GM19438 (cell line): ENCODE measurements at regions not wholly inside any gene's neighbourhood (a gene's known extent, or its start where the extent isn't known, plus 50 kb on each side); places are given as distances from the start of the nearest gene placed in this dataset.

ENCODE experiments used
- ATAC-seq: cut with Tn5 transposase; IDR thresholded peaks from one replicate; pipeline ENCODE4 v1.9.1; 2021; ENCODE audit warnings: low read depth; ENCODE audit not compliant: unreplicated experiment

GRCh38 chr16:51932317-51932716, 614.6 kb downstream of the TOX3 start:
- no peak for ATAC-seq

DNA sequence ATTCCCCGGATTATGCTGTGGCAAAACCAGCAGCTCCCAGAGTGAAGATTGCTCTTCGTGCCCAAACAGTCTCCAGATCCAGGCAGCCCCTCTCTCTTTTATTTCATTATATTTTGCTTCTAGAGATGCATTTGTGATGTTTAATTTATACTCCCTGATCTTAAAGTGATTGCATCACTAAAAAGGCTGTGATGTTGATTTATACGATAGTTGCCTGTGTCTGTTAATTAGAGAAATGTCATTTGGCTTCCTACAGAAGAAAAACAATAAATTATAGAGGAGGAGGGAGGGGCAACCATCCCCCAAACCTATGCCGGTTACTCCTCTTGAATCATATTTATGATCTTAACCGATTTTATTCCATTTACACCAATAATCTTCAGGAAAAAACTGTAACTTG, 615.3 kb downstream of the TOX3 start:
- ATAC-seq: no peak

- no peak for ATAC-seq
Observed at GRCh38 chr16:51924744-51925143, 622.2 kb downstream of the TOX3 start.

DNA sequence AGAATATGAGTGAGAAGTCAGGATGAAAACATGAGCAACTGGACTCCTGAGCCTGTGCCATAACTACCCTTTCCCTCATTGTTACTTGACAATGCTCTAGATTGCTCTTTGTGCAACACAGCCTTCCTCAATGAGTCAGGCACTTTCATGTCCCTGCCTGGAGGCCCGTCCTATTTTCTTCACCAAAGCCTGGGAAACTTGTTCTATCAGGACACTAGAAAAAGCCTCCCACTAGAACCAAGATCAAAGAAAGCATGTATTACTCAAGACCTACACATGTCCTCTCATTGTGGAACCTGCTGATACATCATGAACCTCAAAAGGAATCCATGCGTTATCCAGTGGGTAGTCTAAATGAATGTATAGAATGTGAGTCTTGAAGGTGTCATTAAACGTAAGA, 624.5 kb downstream of the TOX3 start:
- no peak for ATAC-seq

DNA sequence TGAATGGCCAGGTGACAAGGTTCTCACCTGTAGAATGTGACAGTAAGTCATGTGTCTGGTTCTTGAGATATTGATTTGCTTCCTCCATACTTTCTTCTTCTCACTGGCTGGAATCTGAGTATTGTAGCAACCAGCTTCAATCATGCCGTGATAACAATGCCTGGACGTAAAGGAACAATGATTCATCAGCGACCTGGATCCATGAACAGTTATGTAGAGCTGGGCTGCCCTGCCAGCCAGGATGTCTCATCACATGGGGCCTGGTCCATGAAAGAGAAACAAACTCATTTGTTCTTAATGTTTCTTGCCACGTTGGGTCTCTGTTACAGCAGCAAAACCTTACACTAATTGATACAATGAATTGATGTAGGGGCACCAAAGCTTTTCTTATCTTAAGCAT, 627.2 kb downstream of the TOX3 start:
- no peak for ATAC-seq

DNA sequence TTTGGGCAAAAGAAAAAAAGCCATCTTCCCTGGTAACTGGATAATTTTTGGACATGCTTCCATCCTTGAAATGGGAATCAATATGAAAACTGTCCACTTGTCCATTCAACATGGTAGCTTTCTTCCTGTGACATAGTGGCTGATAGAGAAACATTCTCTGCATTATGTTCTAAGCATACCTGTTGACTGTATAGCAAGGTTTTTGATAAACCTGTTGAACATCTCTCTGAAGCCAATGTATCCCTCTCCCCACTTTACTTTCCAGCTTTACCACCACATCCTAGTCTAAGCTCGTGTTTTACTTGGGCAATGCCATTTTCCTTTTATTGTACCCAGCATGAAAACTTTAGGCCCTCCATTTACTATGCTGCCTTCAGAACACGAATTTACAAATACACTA, 630.1 kb downstream of the TOX3 start:
- no peak for ATAC-seq

DNA sequence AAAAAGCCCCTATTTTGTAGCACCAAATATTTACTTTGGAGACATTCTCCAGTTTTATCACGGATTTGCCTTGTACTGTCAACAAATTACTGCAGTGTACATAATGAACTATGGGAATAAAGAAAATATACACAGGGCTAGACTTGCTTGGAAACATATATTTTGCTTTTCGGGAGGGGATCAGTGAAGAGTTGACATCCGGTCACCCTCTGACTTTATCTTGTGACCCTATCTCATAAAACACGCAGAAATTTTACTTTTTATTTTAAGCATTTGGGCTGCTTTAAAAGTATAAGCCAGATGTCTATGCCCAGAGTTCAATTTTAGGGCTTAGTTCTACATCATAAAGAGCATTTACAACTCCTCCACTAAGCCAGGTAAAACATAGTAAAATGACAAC, 630.7 kb downstream of the TOX3 start:
- no peak for ATAC-seq

- no peak for ATAC-seq
Observed at GRCh38 chr16:51907680-51908079, 639.3 kb downstream of the TOX3 start.

DNA sequence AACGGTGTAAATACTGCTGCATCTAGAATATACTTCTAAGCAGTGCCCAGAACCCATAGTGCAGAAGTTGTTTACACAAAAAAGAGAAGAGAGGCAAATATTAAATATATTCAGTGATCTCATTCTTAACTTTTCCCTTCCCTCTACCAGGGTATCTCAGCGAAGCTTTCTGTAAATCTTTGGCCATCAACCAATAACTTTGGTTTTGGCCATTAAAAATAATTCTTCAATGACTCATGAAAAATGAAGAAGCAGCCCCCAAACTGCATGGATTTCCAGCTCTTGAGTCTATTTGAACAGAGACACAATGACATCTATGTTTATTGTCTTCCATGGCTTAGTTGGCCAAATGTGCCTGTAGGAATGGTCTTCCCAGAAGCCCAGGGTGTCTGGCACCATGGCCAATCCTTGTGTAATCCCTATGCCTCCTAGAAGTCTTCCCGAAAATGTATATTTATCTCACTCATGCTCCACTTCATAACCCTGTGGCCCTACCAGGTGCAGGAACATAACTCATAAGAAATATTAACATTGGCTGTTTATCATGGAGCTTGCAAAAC, 646.6 kb downstream of the TOX3 start:
- no peak for ATAC-seq

- ATAC-seq: no peak
Observed at GRCh38 chr16:51898872-51899271, 648.1 kb downstream of the TOX3 start.

DNA sequence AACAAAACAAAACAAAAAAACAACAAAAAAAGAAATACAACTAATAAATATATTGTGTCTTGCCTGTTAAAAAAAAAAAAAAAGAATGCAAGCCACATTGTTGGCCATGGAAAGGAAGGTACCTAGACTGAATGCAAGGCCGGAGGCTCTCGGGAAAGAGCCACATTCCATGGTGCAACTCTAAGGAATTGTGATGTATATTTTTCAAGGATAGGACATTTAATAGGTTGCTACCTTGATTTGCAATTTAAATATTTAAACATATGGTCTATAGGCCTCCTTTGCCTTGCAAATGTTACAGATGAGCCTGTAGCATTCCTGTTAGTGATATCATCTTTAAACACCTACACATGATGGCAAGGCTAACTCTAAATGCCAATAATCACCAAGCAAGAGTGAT, 650.9 kb downstream of the TOX3 start:
- ATAC-seq: no peak

DNA sequence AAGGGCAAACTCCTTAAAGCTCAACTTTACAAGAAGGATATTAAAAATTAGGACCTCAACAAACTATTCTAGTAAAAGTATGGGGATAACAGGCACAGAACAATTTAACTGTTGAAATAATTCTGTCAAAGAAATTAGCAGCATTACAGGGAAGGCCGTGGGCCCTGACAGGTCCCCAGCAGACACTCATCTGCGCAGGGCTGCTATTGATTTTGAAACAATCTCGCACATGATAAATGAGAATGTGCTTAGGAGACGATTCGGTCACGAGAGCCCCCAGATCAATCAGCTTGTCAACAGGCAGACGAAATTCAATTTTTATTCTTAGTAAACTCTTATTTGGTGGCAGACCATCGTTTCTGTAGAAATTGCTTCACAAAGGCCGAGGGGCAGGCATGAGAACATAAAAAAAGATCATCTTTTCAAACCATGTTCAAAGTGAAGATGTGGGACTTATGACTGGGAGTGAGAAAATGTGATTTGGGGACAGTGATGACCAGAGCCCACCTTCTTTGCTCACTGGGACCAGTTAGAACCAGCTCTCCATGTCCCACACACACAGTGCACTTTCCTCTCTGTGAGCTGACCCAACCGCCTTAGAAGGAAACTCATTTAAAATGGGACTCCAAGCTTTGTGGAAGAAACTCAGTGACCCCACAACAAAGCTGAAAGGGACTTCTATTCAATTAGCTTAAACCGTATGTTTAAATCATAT, 654.5 kb downstream of the TOX3 start:
- ATAC-seq: no peak

- ATAC-seq: no peak
Observed at GRCh38 chr16:51888534-51888933, 658.4 kb downstream of the TOX3 start.

DNA sequence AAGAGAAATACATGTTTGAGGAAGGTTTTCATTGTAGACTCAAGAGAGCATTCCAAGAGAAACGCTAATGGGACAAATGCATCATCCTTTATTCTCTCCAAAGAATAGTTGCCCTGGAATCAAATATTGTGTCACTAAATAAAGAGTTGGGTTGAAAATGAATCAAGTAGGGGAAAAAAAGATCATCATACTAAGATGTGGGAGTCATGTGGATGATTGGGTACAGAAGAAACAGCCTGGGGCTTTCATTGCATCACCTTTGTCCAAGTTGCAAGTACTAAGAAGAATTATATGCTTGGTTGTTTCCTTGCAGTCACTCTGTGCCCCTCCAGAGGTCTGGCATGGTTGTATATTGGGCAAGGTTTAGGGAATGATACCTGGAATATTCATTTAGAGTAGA, 658.9 kb downstream of the TOX3 start:
- ATAC-seq: no peak

DNA sequence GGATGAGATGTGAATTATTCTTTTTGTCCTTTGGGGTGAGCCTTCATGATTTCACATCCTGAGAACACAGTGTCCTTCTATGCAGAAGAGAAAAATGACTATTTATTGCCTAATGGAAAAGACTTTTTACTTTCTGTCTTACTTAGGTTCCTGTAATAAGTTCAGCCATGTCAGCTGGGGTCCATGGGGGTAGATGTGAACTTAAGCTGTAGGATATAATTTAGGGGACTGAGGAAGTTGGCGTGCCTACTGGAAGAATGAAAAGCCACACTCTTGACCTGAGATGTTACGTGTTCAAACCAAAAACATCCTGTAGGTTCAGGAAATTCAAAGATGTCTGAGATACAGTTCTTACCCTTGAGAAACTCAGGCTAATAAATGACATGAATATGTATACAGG, 660.5 kb downstream of the TOX3 start:
- no peak for ATAC-seq

- ATAC-seq: no peak
Observed at GRCh38 chr16:51884773-51885172, 662.2 kb downstream of the TOX3 start.

- ATAC-seq: no peak
Observed at GRCh38 chr16:51881731-51882130, 665.2 kb downstream of the TOX3 start.

DNA sequence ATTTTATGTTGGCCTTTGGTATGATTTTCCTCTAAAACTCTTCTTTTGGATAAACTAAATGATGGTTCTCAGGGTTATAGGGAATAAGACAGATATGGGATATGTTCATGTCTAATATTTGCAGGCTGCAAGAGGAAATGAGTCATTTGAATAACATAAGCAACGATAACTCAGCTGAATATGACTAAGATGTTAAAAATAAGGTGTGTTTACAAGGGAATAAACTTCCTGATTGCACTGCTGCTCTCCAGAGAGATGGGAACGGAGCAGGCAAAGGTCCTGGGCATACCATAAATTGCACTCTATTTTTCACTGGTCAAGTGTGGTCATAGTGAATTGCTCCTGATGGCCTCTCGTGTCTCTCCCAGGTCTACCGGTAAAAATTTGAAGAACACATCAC, 666.2 kb downstream of the TOX3 start:
- no peak for ATAC-seq

GRCh38 chr16:51877686-51878085, 669.3 kb downstream of the TOX3 start:
- ATAC-seq: no peak

- ATAC-seq: no peak
Observed at GRCh38 chr16:51876934-51877333, 670.0 kb downstream of the TOX3 start.

- ATAC-seq: no peak
Observed at GRCh38 chr16:51876601-51876875, 670.4 kb downstream of the TOX3 start.

DNA sequence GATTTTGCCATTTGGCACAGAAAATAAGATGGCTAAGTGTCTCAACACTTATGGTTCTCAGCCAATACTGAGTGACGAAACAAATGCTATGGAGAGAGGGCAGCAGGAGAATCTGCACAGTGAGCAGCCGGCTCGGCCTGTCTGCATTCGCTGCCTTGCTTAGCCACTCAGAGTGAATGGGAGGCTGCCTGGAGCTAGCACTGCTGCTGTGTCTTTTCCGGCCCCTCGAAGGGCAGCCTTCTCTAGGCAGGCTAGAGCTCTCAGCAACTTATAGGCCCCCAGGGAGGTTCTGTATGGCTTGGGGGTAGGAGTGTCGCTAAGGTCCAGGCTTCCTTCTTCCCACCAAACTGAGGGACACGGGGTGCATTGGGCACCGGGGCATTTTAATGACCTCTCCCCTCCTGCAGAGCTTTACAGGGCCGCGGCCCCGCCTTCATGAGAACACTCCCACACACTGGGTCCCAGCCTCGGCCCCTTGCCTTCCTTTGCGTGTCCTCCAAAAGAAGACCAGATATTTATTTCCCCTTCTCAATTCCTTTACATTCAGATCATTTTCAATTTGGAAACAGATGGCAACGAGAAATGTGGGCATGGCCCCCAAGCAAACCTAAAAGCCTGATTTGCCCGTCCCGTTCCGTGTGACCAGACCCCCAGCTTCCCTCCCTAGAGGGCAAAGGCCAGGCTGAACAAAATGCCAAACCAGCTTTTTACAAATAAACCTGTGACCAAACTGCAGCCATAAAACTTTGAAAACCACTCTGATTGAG, 670.9 kb downstream of the TOX3 start:
- no peak for ATAC-seq
